Activated naive CD4-positive, alpha-beta T cell treated with anti-CD3 and anti-CD28 coated beads, Interleukin-2, amount 50 U/mL, for 72 hours (primary cell): ENCODE measurements at regions not wholly inside any gene's neighbourhood (a gene's known extent, or its start where the extent isn't known, plus 50 kb on each side); places are given as distances from the start of the nearest gene placed in this dataset.
"Not testable (repeated sequence)": the region's sequence is repeated elsewhere in the genome, so short reads cannot be mapped to it uniquely, and the experiment has no call there.

Experiments
- ATAC-seq, 2 donors: fragments of 150-1000 bp; cut with Tn5 transposase; 2 replicates each; pipeline ENCODE4 v1.10.0; 2021; ENCODE audit warnings: mild to moderate bottlenecking in 2 of 2, moderate library complexity in 2 of 2
- DNase-seq, 2 donors: peaks; one replicate each; pipeline ENCODE4 v3.0.0; 2021 to 2022; ENCODE audit warnings: low spot score in 2 of 2
- H3K27ac Mint-ChIP-seq, 2 donors: one replicate each; pipeline ENCODE4 v1.8.0; 2022; ENCODE audit warnings: mild to moderate bottlenecking in 2 of 2, mixed read lengths in 2 of 2
- H3K36me3 Mint-ChIP-seq, 2 donors: one replicate each; pipeline ENCODE4 v1.8.0; 2022; ENCODE audit warnings: mixed read lengths in 2 of 2
- H3K9me3 Mint-ChIP-seq, 2 donors: one replicate each; pipeline ENCODE4 v1.8.0; 2022; ENCODE audit warnings: mixed read lengths in 2 of 2

GRCh38 chr21:43477945-43478386, 51.0 kb upstream of the SIK1 start:
- DNase-seq, H3K9me3 Mint-ChIP-seq, H3K36me3 Mint-ChIP-seq, H3K27ac Mint-ChIP-seq: not testable (repeated sequence)
- ATAC-seq, result peak in 1 of 2 donors; percentile 52
